GM18520 (cell line): ENCODE measurements at regions not wholly inside any gene's neighbourhood (a gene's known extent, or its start where the extent isn't known, plus 50 kb on each side); places are given as distances from the start of the nearest gene placed in this dataset.
"Not testable (repeated sequence)": the region's sequence is repeated elsewhere in the genome, so short reads cannot be mapped to it uniquely, and the experiment has no call there.

Experiments used
- ATAC-seq: cut with Tn5 transposase; IDR thresholded peaks from one replicate; pipeline ENCODE4 v1.9.1; 2021; ENCODE audit not compliant: unreplicated experiment

- no peak for ATAC-seq
These were observed 379.7 kb downstream of the BMP2 start for GRCh38 chr20:7147220-7147601.

- ATAC-seq: no peak
These were observed 384.4 kb downstream of the BMP2 start for GRCh38 chr20:7151676-7152470.

- no peak for ATAC-seq
These were observed 387.8 kb downstream of the BMP2 start for GRCh38 chr20:7155282-7155681.

GRCh38 chr20:7155794-7156193 lies 388.3 kb downstream of the BMP2 start:
- no peak for ATAC-seq

GRCh38 chr20:7159903-7160302 lies 392.4 kb downstream of the BMP2 start:
- ATAC-seq: no peak

GRCh38 chr20:7161690-7162089 lies 394.2 kb downstream of the BMP2 start:
- ATAC-seq: no peak

- no peak for ATAC-seq
These were observed 404.4 kb downstream of the BMP2 start for GRCh38 chr20:7171911-7172310.

GRCh38 chr20:7174554-7174953 lies 407.1 kb downstream of the BMP2 start:
- no peak for ATAC-seq

GRCh38 chr20:7175827-7176226 lies 408.3 kb downstream of the BMP2 start:
- not testable (repeated sequence) for ATAC-seq

GRCh38 chr20:7178004-7178403 lies 410.5 kb downstream of the BMP2 start:
- ATAC-seq: no peak

- ATAC-seq: no peak
These were observed 413.0 kb downstream of the BMP2 start for GRCh38 chr20:7180256-7181045.

- no peak for ATAC-seq
These were observed 421.7 kb downstream of the BMP2 start for GRCh38 chr20:7189231-7189630.

GRCh38 chr20:7193681-7194080 lies 426.2 kb downstream of the BMP2 start:
- no peak for ATAC-seq

GRCh38 chr20:7195704-7196103 lies 428.2 kb downstream of the BMP2 start:
- ATAC-seq: no peak

GRCh38 chr20:7196481-7196880 lies 429.0 kb downstream of the BMP2 start:
- no peak for ATAC-seq

- no peak for ATAC-seq
These were observed 432.4 kb downstream of the BMP2 start for GRCh38 chr20:7199861-7200260.

GRCh38 chr20:7207186-7207798 lies 439.8 kb downstream of the BMP2 start:
- no peak for ATAC-seq

- ATAC-seq: no peak
These were observed 443.4 kb downstream of the BMP2 start for GRCh38 chr20:7210910-7211309.

- no peak for ATAC-seq
These were observed 446.7 kb downstream of the BMP2 start for GRCh38 chr20:7214081-7214740.

- ATAC-seq: no peak
These were observed 450.1 kb downstream of the BMP2 start for GRCh38 chr20:7217606-7218005.

GRCh38 chr20:7220755-7221154 lies 453.3 kb downstream of the BMP2 start:
- no peak for ATAC-seq
